Cardiac fibroblast (primary cell): ENCODE measurements at regions not wholly inside any gene's neighbourhood (a gene's known extent, or its start where the extent isn't known, plus 50 kb on each side); places are given as distances from the start of the nearest gene placed in this dataset.
"Not testable (repeated sequence)": the region's sequence is repeated elsewhere in the genome, so short reads cannot be mapped to it uniquely, and the experiment has no call there.

ENCODE experiments used
- DNase-seq, 2 donors: peaks; one replicate each; pipeline versions ENCODE4 v3.0.0 to v3.0.0-alpha.2; 2010; ENCODE audit warnings: low read depth in 2 of 2
- H3K4me3 ChIP-seq, 2 donors: replicated peaks in 1 of 2; 1 replicate in 1 of 2; 2 replicates in 1 of 2; pipeline ENCODE4 v1.5.1; 2011; ENCODE audit warnings: low read depth in 2 of 2, low read length in 2 of 2, mild to moderate bottlenecking in 2 of 2, moderate library complexity in 1 of 2
- CTCF ChIP-seq: IDR thresholded peaks from one replicate; pipeline ENCODE4 v1.5.1; 2011; ENCODE audit warnings: low read depth, mild to moderate bottlenecking, low read length, inconsistent platforms

GRCh38 chr22:26958378-26958777 lies 301.0 kb downstream of the MIAT start:
- no peak for DNase-seq
- no peak for TF ChIP-seq CTCF
- H3K4me3 ChIP-seq: no peak overlapping the region

- no peak for TF ChIP-seq CTCF
- H3K4me3 ChIP-seq: no peak overlapping the region
Measured at GRCh38 chr22:26964642-26965041, 307.3 kb downstream of the MIAT start.

GRCh38 chr22:26967282-26967681 lies 309.9 kb downstream of the MIAT start:
- H3K4me3 ChIP-seq: no peak overlapping the region
- no peak for DNase-seq
- no peak for TF ChIP-seq CTCF

More at GRCh38 chr22:26964642-26965041, 307.3 kb downstream of the MIAT start:
- DNase-seq: no peak

GRCh38 chr22:26968859-26969523 lies 311.6 kb downstream of the MIAT start:
- no peak for TF ChIP-seq CTCF
- DNase-seq: no peak
- H3K4me3 ChIP-seq: no peak overlapping the region

GRCh38 chr22:26970809-26971394 lies 313.5 kb downstream of the MIAT start:
- no peak overlapping the region for H3K4me3 ChIP-seq
- DNase-seq: no peak
- TF ChIP-seq CTCF: no peak

GRCh38 chr22:26972286-26972685 lies 314.9 kb downstream of the MIAT start:
- TF ChIP-seq CTCF: no peak
- H3K4me3 ChIP-seq: no peak overlapping the region
- DNase-seq: no peak

GRCh38 chr22:26972915-26973314 lies 315.5 kb downstream of the MIAT start:
- DNase-seq, H3K4me3 ChIP-seq: not testable (repeated sequence)
